Loucy (cell line): ENCODE measurements at regions not wholly inside any gene's neighbourhood (a gene's known extent, or its start where the extent isn't known, plus 50 kb on each side); places are given as distances from the start of the nearest gene placed in this dataset.

Source experiments
- H2AFZ ChIP-seq: fragments of 200-600 bp; sonication (generic); 2 replicates; pipeline ENCODE4 v1.6.0; 2016; ENCODE audit warnings: antibody characterized with exemption, mild to moderate bottlenecking, low read length, moderate library complexity
- H3F3A ChIP-seq: fragments of 200-600 bp; 2 replicates; pipeline ENCODE4 v1.6.0; 2016; ENCODE audit warnings: antibody characterized with exemption, low read depth, mild to moderate bottlenecking
- H3K27me3 ChIP-seq: fragments of 200-600 bp; sonication (generic); 2 replicates; pipeline ENCODE4 v1.6.1; 2014; ENCODE audit warnings: low read length, mild to moderate bottlenecking; ENCODE audit not compliant: insufficient read depth, poor library complexity, severe bottlenecking
- H3K36me3 ChIP-seq: fragments of 200-600 bp; sonication (generic); 2 replicates; pipeline ENCODE4 v1.6.1; 2016; ENCODE audit warnings: low read length; ENCODE audit not compliant: insufficient read depth
- H3K4me1 ChIP-seq: fragments of 200-600 bp; sonication (generic); 2 replicates; pipeline ENCODE4 v1.5.1; 2014; ENCODE audit warnings: low read length, mild to moderate bottlenecking; ENCODE audit not compliant: insufficient read depth, poor library complexity, severe bottlenecking
- H3K4me2 ChIP-seq: fragments of 200-600 bp; sonication (generic); 2 replicates; pipeline ENCODE4 v1.6.0; 2014; ENCODE audit warnings: antibody characterized with exemption, low read length, low read depth, mild to moderate bottlenecking; ENCODE audit not compliant: poor library complexity, severe bottlenecking
- H3K4me3 ChIP-seq: fragments of 200-600 bp; sonication (generic); 2 replicates; pipeline ENCODE4 v1.5.1; 2014; ENCODE audit warnings: low read length, mild to moderate bottlenecking, mixed read lengths; ENCODE audit not compliant: poor library complexity, severe bottlenecking
- H3K79me2 ChIP-seq: fragments of 200-600 bp; sonication (generic); 2 replicates; pipeline ENCODE4 v1.6.1; 2014; ENCODE audit warnings: low read length; ENCODE audit not compliant: insufficient read depth
- H3K9ac ChIP-seq: fragments of 200-600 bp; sonication (generic); 2 replicates; pipeline ENCODE4 v1.6.0; 2014; ENCODE audit warnings: mild to moderate bottlenecking, low read depth, low read length, moderate library complexity; ENCODE audit not compliant: poor library complexity, severe bottlenecking
- H3K9me2 ChIP-seq: fragments of 200-600 bp; sonication (generic); replicated peaks from 2 replicates; pipeline ENCODE4 v1.6.1; 2016; ENCODE audit warnings: low read depth, low read length, mixed read lengths
- H3K9me3 ChIP-seq: fragments of 200-600 bp; sonication (generic); 2 replicates; pipeline ENCODE4 v1.6.1; 2014; ENCODE audit warnings: mild to moderate bottlenecking, antibody characterized with exemption, low read length, low read depth; ENCODE audit not compliant: insufficient read depth
- H4K20me1 ChIP-seq: fragments of 200-600 bp; sonication (generic); 2 replicates; pipeline ENCODE4 v1.6.0; 2014; ENCODE audit warnings: antibody characterized with exemption, low read length, mild to moderate bottlenecking; ENCODE audit not compliant: insufficient read depth, poor library complexity, severe bottlenecking
- CTCF ChIP-seq: fragments of 200-600 bp; sonication (generic); conservative IDR thresholded peaks from 2 replicates; pipeline ENCODE4 v1.5.1; 2014; ENCODE audit warnings: mild to moderate bottlenecking, antibody characterized with exemption, low read length
- EZH2phosphoT487 ChIP-seq: fragments of 200-600 bp; IDR thresholded peaks from 2 replicates; pipeline ENCODE4 v1.6.1; 2018; ENCODE audit warnings: antibody characterized with exemption, mild to moderate bottlenecking, moderate library complexity, borderline replicate concordance

- H3K27me3 ChIP-seq, result no peaks in the 10 kb centered on the region
- H3K9me3 ChIP-seq, result no peaks in the 10 kb centered on the region
- no peaks in the 10 kb centered on the region for H3K79me2 ChIP-seq
- H2AFZ ChIP-seq, result no peak overlapping the region
- H3K4me3 ChIP-seq, result no peak overlapping the region
- H3K4me2 ChIP-seq, result no peak overlapping the region
- no peaks in the 10 kb centered on the region for H3F3A ChIP-seq
- TF ChIP-seq EZH2phosphoT487 (no peak), CTCF (no peak)
- H3K9ac ChIP-seq, result no peak overlapping the region
- H4K20me1 ChIP-seq, result no peaks in the 10 kb centered on the region
- no peaks in the 10 kb centered on the region for H3K4me1 ChIP-seq
- H3K36me3 ChIP-seq, result no peaks in the 10 kb centered on the region
- no peaks in the 10 kb centered on the region for H3K9me2 ChIP-seq
Measured at GRCh38 chr2:156700681-156701080, 264.5 kb downstream of the GPD2 start.

GRCh38 chr2:156702541-156702940 is 266.4 kb downstream of the GPD2 start:
- TF ChIP-seq EZH2phosphoT487, result no peak
- TF ChIP-seq CTCF, result no peak
- Histone ChIP-seq H3K9ac (no peak overlapping the region), H3K9me2 (no peaks in the 10 kb centered on the region), H3K4me1 (no peaks in the 10 kb centered on the region), H3F3A (no peaks in the 10 kb centered on the region), H3K9me3 (no peaks in the 10 kb centered on the region), H3K4me2 (no peak overlapping the region), H4K20me1 (no peaks in the 10 kb centered on the region), H2AFZ (no peak overlapping the region), H3K79me2 (no peaks in the 10 kb centered on the region), H3K27me3 (no peaks in the 10 kb centered on the region), H3K36me3 (no peaks in the 10 kb centered on the region), H3K4me3 (no peak overlapping the region)

- no peak overlapping the region for H3K4me2 ChIP-seq
- H3K4me3 ChIP-seq, result no peak overlapping the region
- no peaks in the 10 kb centered on the region for H4K20me1 ChIP-seq
- TF ChIP-seq CTCF, result no peak
- TF ChIP-seq EZH2phosphoT487, result no peak
- H3K79me2 ChIP-seq, result no peaks in the 10 kb centered on the region
- H3K36me3 ChIP-seq, result no peaks in the 10 kb centered on the region
- H3K9ac ChIP-seq, result no peak overlapping the region
- no peaks in the 10 kb centered on the region for H3F3A ChIP-seq
- no peaks in the 10 kb centered on the region for H3K4me1 ChIP-seq
- no peaks in the 10 kb centered on the region for H3K9me3 ChIP-seq
- H3K9me2 ChIP-seq, result no peaks in the 10 kb centered on the region
- no peak overlapping the region for H2AFZ ChIP-seq
- H3K27me3 ChIP-seq, result no peaks in the 10 kb centered on the region
Measured at GRCh38 chr2:156703642-156704041, 267.5 kb downstream of the GPD2 start.
